ENCODE measurements at regions not wholly inside any gene's neighbourhood (a gene's known extent, or its start where the extent isn't known, plus 50 kb on each side); places are given as distances from the start of the nearest gene placed in this dataset.

DNA sequence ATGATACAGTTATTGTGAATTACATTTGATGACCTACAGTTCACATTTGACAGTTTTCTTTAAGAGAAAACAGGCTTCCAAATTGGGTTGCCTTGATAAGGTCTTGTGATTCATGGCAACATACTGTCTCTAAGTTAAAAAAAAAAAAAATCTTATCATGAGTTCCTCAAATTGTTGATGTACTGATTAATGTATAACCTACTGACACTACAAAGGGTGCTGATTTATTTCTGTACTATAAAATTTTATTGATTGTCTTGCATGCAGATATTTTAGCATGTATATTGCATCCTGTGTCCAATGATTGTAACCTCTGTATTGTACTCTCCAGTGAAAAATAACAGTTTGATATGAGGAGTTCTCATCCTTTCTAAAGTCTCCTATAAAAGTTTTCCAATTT lies 197.3 kb upstream of the IVNS1ABP start:
- TF ChIP-seq, protein P1, sequence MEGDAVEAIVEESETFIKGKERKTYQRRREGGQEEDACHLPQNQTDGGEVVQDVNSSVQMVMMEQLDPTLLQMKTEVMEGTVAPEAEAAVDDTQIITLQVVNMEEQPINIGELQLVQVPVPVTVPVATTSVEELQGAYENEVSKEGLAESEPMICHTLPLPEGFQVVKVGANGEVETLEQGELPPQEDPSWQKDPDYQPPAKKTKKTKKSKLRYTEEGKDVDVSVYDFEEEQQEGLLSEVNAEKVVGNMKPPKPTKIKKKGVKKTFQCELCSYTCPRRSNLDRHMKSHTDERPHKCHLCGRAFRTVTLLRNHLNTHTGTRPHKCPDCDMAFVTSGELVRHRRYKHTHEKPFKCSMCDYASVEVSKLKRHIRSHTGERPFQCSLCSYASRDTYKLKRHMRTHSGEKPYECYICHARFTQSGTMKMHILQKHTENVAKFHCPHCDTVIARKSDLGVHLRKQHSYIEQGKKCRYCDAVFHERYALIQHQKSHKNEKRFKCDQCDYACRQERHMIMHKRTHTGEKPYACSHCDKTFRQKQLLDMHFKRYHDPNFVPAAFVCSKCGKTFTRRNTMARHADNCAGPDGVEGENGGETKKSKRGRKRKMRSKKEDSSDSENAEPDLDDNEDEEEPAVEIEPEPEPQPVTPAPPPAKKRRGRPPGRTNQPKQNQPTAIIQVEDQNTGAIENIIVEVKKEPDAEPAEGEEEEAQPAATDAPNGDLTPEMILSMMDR (conservative IDR thresholded peaks at IDR 0.05), result no peak

More for the DNA sequence above, 197.3 kb upstream of the IVNS1ABP start:
- Mint-ChIP-seq H3K4me3 (no peak overlapping the region), H3K27me3 (ENCODE audit: low read depth) (no peaks in the 10 kb centered on the region), H3K9me3 (peaks cover 26 to 32% of the 10 kb centered on the region in 2 experiments), H3K36me3 (ENCODE audit: insufficient read depth in 1 of 3, low read depth in 3 of 3) (peaks cover 13 to 26% (median 14%) of the 10 kb centered on the region in 3 experiments), H3K4me1 (no peaks in the 10 kb centered on the region), H3K27ac (no peak overlapping the region)
- Histone ChIP-seq H4K5ac (ENCODE audit: insufficient read length, low read depth, low read length) (no peak overlapping the region), H2BK20ac (ENCODE audit: low read depth, low read length, poor library complexity, severe bottlenecking) (no peak overlapping the region), H3K18ac (ENCODE audit: insufficient read length, low read depth, low read length) (no peak overlapping the region), H3K27ac (ENCODE audit: insufficient read length, low read depth, low read length) (no peak overlapping the region), H3K79me1 (ENCODE audit: insufficient read depth, low read depth, low read length, poor library complexity, severe bottlenecking) (no peaks in the 10 kb centered on the region), H3T11ph (ENCODE audit: low read length) (no peak overlapping the region), H2AK5ac (ENCODE audit: insufficient read length, low read length) (no peak overlapping the region), H2BK120ac (ENCODE audit: low read depth, low read length, poor library complexity, severe bottlenecking) (no peak overlapping the region), H2BK15ac (ENCODE audit: low read depth, low read length) (no peak overlapping the region), H3K4ac (ENCODE audit: low read depth, low read length) (no peak overlapping the region), H4K20me1 (ENCODE audit: control insufficient read depth, insufficient read depth, insufficient read length) (no peaks in the 10 kb centered on the region), H3K56ac (ENCODE audit: insufficient read length, low read depth, low read length) (no peak overlapping the region), H2BK12ac (ENCODE audit: insufficient read length, low read depth, low read length) (no peak overlapping the region), H3K23me2 (ENCODE audit: insufficient read length, low read depth, low read length, poor library complexity, severe bottlenecking) (no peaks in the 10 kb centered on the region), H3K27me3 (ENCODE audit: insufficient read depth, low read length) (no peaks in the 10 kb centered on the region), H2AFZ (ENCODE audit: low read length) (no peak overlapping the region), H4K91ac (ENCODE audit: insufficient read length, low read depth, low read length) (no peak overlapping the region), H3K4me1 (ENCODE audit: insufficient read depth, low read length) (no peaks in the 10 kb centered on the region), H3K23ac (ENCODE audit: insufficient read length, low read depth, low read length) (no peak overlapping the region), H3K4me2 (ENCODE audit: insufficient read depth, insufficient read length, low read length) (no peak overlapping the region), H3K9me3 (ENCODE audit: control insufficient read depth, low read depth, low read length) (no peaks in the 10 kb centered on the region), H3K9ac (ENCODE audit: extremely low read depth, insufficient read length, low read length) (no peak overlapping the region), H4K8ac (replicated peaks; ENCODE audit: insufficient read length, low read depth, low read length) (no peak overlapping the region), H3K14ac (ENCODE audit: insufficient read depth, low read length) (no peak overlapping the region), H2BK5ac (ENCODE audit: insufficient read length, low read length) (no peak overlapping the region), H3K79me2 (ENCODE audit: insufficient read depth, low read length) (no peaks in the 10 kb centered on the region)
- no peak for DNase-seq

All from H9 (cell line).